WTC11 (cell line): ENCODE measurements at regions not wholly inside any gene's neighbourhood (a gene's known extent, or its start where the extent isn't known, plus 50 kb on each side); places are given as distances from the start of the nearest gene placed in this dataset.
"Not testable (repeated sequence)": the region's sequence is repeated elsewhere in the genome, so short reads cannot be mapped to it uniquely, and the experiment has no call there.

Experiments used
- ATAC-seq: fragments of 200-7000 bp; cut with Tn5 transposase; 2 replicates; pipeline ENCODE4 v1.10.0; 2021; ENCODE audit warnings: mild to moderate bottlenecking, moderate library complexity
- CTCF ChIA-PET: fragments of 300-600 bp; sonication (Branson Sonifier 250); formaldehyde crosslinking; loops from one replicate; lab custom pipeline; 2021; ENCODE audit warnings: antibody characterized with exemption; lab: Charles Lee
- POLR2A ChIA-PET: fragments of 350-600 bp; sonication (Branson Sonifier 250); formaldehyde crosslinking; loops from one replicate; lab custom pipeline; 2021; ENCODE audit warnings: antibody characterized with exemption; lab: Charles Lee
- DNase-seq: peaks from one replicate; pipeline ENCODE4 v3.0.0; 2021; ENCODE audit warnings: low spot score
- H3K27ac Mint-ChIP-seq: 2 replicates; pipeline ENCODE4 v1.8.0; 2021; ENCODE audit warnings: mixed read lengths
- H3K27me3 Mint-ChIP-seq: 2 replicates; pipeline ENCODE4 v1.8.0; 2021; ENCODE audit warnings: low read depth, mild to moderate bottlenecking, moderate library complexity, mixed read lengths
- H3K36me3 Mint-ChIP-seq: 2 replicates; pipeline ENCODE4 v1.8.0; 2021; ENCODE audit warnings: mixed read lengths
- H3K4me1 Mint-ChIP-seq: 2 replicates; pipeline ENCODE4 v1.8.0; 2022; ENCODE audit warnings: mixed read lengths
- H3K4me3 Mint-ChIP-seq: 2 replicates; pipeline ENCODE4 v1.8.0; 2021; ENCODE audit warnings: mild to moderate bottlenecking, moderate library complexity, mixed read lengths
- H3K9me3 Mint-ChIP-seq: 2 replicates; pipeline ENCODE4 v1.8.0; 2021; ENCODE audit warnings: mixed read lengths
- ATF1 ChIP-seq: sonication (generic); formaldehyde crosslinking; IDR thresholded peaks from 2 replicates; pipeline ENCODE4 v1.8.1; 2023; ENCODE audit warnings: mild to moderate bottlenecking, moderate library complexity, missing genetic modification reagents
- ATF2 ChIP-seq: sonication (generic); formaldehyde crosslinking; IDR thresholded peaks from 2 replicates; pipeline ENCODE4 v1.8.1; 2022; ENCODE audit warnings: low read depth, missing genetic modification reagents, borderline replicate concordance
- CREM ChIP-seq: sonication (generic); formaldehyde crosslinking; IDR thresholded peaks from 2 replicates; pipeline ENCODE4 v1.8.1; 2022; ENCODE audit warnings: mild to moderate bottlenecking, missing genetic modification reagents, moderate library complexity
- ELF4 ChIP-seq: sonication (generic); formaldehyde crosslinking; IDR thresholded peaks from 2 replicates; pipeline ENCODE4 v1.8.1; 2022; ENCODE audit warnings: low read depth, mild to moderate bottlenecking, moderate library complexity, missing genetic modification reagents
- JUN ChIP-seq: sonication (generic); formaldehyde crosslinking; IDR thresholded peaks from 2 replicates; pipeline ENCODE4 v1.8.0; 2023; ENCODE audit warnings: mild to moderate bottlenecking, missing genetic modification reagents
- MYBL2 ChIP-seq: sonication (generic); formaldehyde crosslinking; IDR thresholded peaks from 2 replicates; pipeline ENCODE4 v1.8.1; 2023; ENCODE audit warnings: mild to moderate bottlenecking, moderate library complexity, missing genetic modification reagents
- NR1H2 ChIP-seq: sonication (generic); formaldehyde crosslinking; IDR thresholded peaks from 2 replicates; pipeline ENCODE4 v1.9.0; 2021; ENCODE audit warnings: mild to moderate bottlenecking, moderate library complexity, missing genetic modification reagents
- PREB ChIP-seq: sonication (generic); formaldehyde crosslinking; IDR thresholded peaks from 2 replicates; pipeline ENCODE4 v1.8.1; 2022; ENCODE audit warnings: mild to moderate bottlenecking, missing genetic modification reagents, moderate library complexity, borderline replicate concordance
- ZNF416 ChIP-seq: fragments of 250-450 bp; sonication (Bioruptor Pico); IDR thresholded peaks from 2 replicates; pipeline ENCODE4 v1.9.0; 2021; ENCODE audit warnings: mild to moderate bottlenecking, inconsistent platforms
- TF ChIP-seq, protein P1 (sequence below): sonication (generic); formaldehyde crosslinking; conservative IDR thresholded peaks from 2 replicates; pipeline ENCODE4 v1.8.1; 2022; ENCODE audit warnings: mild to moderate bottlenecking, missing genetic modification reagents
- TF ChIP-seq, protein P2 (sequence below): fragments of 250-450 bp; sonication (Bioruptor Pico); conservative IDR thresholded peaks from 2 replicates; pipeline ENCODE4 v1.9.0; 2021; ENCODE audit warnings: mild to moderate bottlenecking
- TF ChIP-seq, protein P3 (sequence below): fragments of 250-450 bp; sonication (Bioruptor Pico); IDR thresholded peaks from 2 replicates; pipeline ENCODE4 v1.9.0; 2021; ENCODE audit warnings: mild to moderate bottlenecking
- TF ChIP-seq, protein P4 (sequence below): fragments of 250-450 bp; sonication (Bioruptor Pico); IDR thresholded peaks from 2 replicates; pipeline ENCODE4 v1.9.0; 2021; ENCODE audit warnings: moderate library complexity, mild to moderate bottlenecking, inconsistent platforms, borderline replicate concordance
- TF ChIP-seq, protein P5 (sequence below): sonication (generic); formaldehyde crosslinking; IDR thresholded peaks from 2 replicates; pipeline ENCODE4 v1.8.1; 2023; ENCODE audit warnings: mild to moderate bottlenecking, missing genetic modification reagents, moderate library complexity
- TF ChIP-seq, protein P6 (sequence below): sonication (generic); formaldehyde crosslinking; IDR thresholded peaks from 2 replicates; pipeline ENCODE4 v1.8.0; 2023; ENCODE audit warnings: mild to moderate bottlenecking, missing genetic modification reagents
- TF ChIP-seq, protein P7 (sequence below): sonication (generic); formaldehyde crosslinking; IDR thresholded peaks from 2 replicates; pipeline ENCODE4 v1.8.0; 2023; ENCODE audit warnings: missing genetic modification reagents

GRCh38 chr7:68787566-68787965, 810.7 kb upstream of the AUTS2 start:
- no peak overlapping the region for H3K4me3 Mint-ChIP-seq
- TF ChIP-seq ELF4 (CRISPR knock-in tag) (no peak), JUN (CRISPR knock-in tag) (no peak), ATF2 (CRISPR knock-in tag) (no peak), NR1H2 (CRISPR knock-in tag) (no peak), PREB (no peak), MYBL2 (no peak), ZNF416 (CRISPR knock-in tag) (no peak), ATF1 (CRISPR knock-in tag) (no peak), CREM (CRISPR knock-in tag) (no peak)
- TF ChIP-seq, protein P1, sequence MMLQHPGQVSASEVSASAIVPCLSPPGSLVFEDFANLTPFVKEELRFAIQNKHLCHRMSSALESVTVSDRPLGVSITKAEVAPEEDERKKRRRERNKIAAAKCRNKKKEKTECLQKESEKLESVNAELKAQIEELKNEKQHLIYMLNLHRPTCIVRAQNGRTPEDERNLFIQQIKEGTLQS: no peak
- TF ChIP-seq, protein P2, sequence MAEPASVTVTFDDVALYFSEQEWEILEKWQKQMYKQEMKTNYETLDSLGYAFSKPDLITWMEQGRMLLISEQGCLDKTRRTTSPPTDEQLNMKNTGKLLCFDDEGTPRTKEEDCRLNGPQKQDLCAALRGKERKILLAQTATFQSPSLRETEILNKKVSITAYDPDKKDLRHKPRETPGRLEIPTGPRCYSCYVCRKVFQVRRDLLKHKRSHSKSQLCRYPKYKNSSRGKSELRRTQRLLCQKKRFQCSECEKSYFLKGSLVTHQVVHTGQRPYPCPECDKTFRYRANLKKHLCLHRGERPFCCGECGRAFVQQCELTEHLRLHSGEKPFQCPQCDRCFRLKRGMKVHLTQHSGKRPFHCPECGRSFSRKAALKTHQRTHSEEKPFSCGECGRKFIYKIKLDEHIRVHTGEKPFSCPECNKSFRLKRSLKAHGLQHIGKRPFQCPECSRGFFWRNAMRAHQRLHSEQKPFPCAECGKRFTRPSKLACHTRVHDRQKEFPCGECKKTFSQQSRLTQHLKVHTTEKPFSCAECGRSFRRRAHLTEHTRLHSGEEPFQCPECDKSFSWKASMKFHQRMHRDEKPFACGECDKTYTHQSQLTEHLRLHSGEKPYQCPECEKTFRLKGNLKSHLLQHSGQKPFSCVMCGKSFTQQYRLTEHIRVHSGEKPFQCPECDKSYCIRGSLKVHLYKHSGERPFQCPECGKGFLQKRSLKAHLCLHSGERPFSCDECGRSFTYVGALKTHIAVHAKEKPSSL (CRISPR knock-in tag): no peak
- TF ChIP-seq, protein P3, sequence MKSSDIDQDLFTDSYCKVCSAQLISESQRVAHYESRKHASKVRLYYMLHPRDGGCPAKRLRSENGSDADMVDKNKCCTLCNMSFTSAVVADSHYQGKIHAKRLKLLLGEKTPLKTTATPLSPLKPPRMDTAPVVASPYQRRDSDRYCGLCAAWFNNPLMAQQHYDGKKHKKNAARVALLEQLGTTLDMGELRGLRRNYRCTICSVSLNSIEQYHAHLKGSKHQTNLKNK (CRISPR knock-in tag): no peak
- TF ChIP-seq, protein P4, sequence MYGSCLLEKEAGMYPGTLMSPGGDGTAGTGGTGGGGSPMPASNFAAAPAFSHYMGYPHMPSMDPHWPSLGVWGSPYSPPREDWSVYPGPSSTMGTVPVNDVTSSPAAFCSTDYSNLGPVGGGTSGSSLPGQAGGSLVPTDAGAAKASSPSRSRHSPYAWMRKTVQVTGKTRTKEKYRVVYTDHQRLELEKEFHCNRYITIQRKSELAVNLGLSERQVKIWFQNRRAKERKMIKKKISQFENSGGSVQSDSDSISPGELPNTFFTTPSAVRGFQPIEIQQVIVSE: no peak
- TF ChIP-seq, protein P5, sequence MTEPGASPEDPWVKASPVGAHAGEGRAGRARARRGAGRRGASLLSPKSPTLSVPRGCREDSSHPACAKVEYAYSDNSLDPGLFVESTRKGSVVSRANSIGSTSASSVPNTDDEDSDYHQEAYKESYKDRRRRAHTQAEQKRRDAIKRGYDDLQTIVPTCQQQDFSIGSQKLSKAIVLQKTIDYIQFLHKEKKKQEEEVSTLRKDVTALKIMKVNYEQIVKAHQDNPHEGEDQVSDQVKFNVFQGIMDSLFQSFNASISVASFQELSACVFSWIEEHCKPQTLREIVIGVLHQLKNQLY: no peak
- TF ChIP-seq, protein P6, sequence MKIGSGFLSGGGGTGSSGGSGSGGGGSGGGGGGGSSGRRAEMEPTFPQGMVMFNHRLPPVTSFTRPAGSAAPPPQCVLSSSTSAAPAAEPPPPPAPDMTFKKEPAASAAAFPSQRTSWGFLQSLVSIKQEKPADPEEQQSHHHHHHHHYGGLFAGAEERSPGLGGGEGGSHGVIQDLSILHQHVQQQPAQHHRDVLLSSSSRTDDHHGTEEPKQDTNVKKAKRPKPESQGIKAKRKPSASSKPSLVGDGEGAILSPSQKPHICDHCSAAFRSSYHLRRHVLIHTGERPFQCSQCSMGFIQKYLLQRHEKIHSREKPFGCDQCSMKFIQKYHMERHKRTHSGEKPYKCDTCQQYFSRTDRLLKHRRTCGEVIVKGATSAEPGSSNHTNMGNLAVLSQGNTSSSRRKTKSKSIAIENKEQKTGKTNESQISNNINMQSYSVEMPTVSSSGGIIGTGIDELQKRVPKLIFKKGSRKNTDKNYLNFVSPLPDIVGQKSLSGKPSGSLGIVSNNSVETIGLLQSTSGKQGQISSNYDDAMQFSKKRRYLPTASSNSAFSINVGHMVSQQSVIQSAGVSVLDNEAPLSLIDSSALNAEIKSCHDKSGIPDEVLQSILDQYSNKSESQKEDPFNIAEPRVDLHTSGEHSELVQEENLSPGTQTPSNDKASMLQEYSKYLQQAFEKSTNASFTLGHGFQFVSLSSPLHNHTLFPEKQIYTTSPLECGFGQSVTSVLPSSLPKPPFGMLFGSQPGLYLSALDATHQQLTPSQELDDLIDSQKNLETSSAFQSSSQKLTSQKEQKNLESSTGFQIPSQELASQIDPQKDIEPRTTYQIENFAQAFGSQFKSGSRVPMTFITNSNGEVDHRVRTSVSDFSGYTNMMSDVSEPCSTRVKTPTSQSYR: no peak
- TF ChIP-seq, protein P7, sequence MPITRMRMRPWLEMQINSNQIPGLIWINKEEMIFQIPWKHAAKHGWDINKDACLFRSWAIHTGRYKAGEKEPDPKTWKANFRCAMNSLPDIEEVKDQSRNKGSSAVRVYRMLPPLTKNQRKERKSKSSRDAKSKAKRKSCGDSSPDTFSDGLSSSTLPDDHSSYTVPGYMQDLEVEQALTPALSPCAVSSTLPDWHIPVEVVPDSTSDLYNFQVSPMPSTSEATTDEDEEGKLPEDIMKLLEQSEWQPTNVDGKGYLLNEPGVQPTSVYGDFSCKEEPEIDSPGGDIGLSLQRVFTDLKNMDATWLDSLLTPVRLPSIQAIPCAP (CRISPR knock-in tag): no peak
- TF ChIP-seq, all 79 proteins: peak for 0
- peaks cover 32% of the 10 kb centered on the region for H3K27me3 Mint-ChIP-seq
- ChIA-PET CTCF (interaction anchor here (0.8 kb wide), 1 partner anchor 280 kb away, joined by 3 read pairs; no protein-coding TSS in a partner anchor), POLR2A (no interaction called here)
- peaks cover 34% of the 10 kb centered on the region for H3K4me1 Mint-ChIP-seq
- H3K27ac Mint-ChIP-seq: no peak overlapping the region
- no peaks in the 10 kb centered on the region for H3K9me3 Mint-ChIP-seq
- H3K36me3 Mint-ChIP-seq: no peaks in the 10 kb centered on the region
- no peak for DNase-seq
- ATAC-seq: 0 out of 2 replicates have a peak, but pooled peaks have one; percentile 28

GRCh38 chr7:68788529-68788928, 809.7 kb upstream of the AUTS2 start:
- H3K4me3 Mint-ChIP-seq, H3K9me3 Mint-ChIP-seq, DNase-seq, CTCF ChIA-PET, H3K27ac Mint-ChIP-seq, H3K36me3 Mint-ChIP-seq, POLR2A ChIA-PET, ATAC-seq: not testable (repeated sequence)
- H3K4me1 Mint-ChIP-seq: peaks cover 28% of the 10 kb centered on the region
- peaks cover 32% of the 10 kb centered on the region for H3K27me3 Mint-ChIP-seq
